Vagina (tissue), 2 donors: ENCODE measurements at regions not wholly inside any gene's neighbourhood (a gene's known extent, or its start where the extent isn't known, plus 50 kb on each side); places are given as distances from the start of the nearest gene placed in this dataset.

Experiments
- POLR2AphosphoS5 ChIP-seq, 2 donors: sonication (generic); formaldehyde crosslinking; IDR thresholded peaks; one replicate each; pipeline ENCODE4 v1.9.0; 2017; ENCODE audit warnings: antibody characterized with exemption in 2 of 2, mild to moderate bottlenecking in 2 of 2, low read depth in 1 of 2; ENCODE audit not compliant: insufficient read depth in 1 of 2
- TF ChIP-seq, protein P1 (sequence below), 3 experiments: fragments of 450-650 bp in 2 of 3; fragments of 200-600 bp in 1 of 3; sonication (generic) in 1 of 3; IDR thresholded peaks; one replicate each; pipeline ENCODE4 v1.5.1; 2017 to 2019; ENCODE audit warnings: antibody characterized with exemption in 3 of 3, mild to moderate bottlenecking in 2 of 3, moderate library complexity in 2 of 3

DNA sequence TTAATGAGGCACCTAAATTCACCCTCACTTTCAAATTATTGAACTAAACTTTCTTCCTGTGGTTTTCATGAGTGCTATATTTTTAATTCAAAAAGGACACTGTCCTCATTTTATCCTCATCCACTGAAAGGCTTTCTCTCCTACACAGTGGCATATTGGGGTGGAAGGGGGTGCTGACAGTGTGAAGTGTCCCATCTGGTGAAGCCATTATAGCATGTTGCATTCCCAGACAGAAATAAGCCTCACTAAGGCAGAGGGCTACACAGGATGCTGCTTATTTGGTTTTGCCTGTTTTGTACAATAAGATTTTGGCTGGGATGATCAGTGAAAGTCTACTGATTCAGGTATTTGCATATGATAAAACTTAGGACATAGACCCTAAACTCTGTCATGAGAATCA is 82.4 kb upstream of the INHBA start:
- TF ChIP-seq, protein P1, sequence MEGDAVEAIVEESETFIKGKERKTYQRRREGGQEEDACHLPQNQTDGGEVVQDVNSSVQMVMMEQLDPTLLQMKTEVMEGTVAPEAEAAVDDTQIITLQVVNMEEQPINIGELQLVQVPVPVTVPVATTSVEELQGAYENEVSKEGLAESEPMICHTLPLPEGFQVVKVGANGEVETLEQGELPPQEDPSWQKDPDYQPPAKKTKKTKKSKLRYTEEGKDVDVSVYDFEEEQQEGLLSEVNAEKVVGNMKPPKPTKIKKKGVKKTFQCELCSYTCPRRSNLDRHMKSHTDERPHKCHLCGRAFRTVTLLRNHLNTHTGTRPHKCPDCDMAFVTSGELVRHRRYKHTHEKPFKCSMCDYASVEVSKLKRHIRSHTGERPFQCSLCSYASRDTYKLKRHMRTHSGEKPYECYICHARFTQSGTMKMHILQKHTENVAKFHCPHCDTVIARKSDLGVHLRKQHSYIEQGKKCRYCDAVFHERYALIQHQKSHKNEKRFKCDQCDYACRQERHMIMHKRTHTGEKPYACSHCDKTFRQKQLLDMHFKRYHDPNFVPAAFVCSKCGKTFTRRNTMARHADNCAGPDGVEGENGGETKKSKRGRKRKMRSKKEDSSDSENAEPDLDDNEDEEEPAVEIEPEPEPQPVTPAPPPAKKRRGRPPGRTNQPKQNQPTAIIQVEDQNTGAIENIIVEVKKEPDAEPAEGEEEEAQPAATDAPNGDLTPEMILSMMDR (IDR thresholded peaks at IDR 0.05): no peak
- TF ChIP-seq POLR2AphosphoS5 (IDR thresholded peaks at IDR 0.05; ENCODE audit: insufficient read depth in 1 of 2, low read depth in 1 of 2): no peak
